ENCODE measurements at regions not wholly inside any gene's neighbourhood (a gene's known extent, or its start where the extent isn't known, plus 50 kb on each side); places are given as distances from the start of the nearest gene placed in this dataset.

DNA sequence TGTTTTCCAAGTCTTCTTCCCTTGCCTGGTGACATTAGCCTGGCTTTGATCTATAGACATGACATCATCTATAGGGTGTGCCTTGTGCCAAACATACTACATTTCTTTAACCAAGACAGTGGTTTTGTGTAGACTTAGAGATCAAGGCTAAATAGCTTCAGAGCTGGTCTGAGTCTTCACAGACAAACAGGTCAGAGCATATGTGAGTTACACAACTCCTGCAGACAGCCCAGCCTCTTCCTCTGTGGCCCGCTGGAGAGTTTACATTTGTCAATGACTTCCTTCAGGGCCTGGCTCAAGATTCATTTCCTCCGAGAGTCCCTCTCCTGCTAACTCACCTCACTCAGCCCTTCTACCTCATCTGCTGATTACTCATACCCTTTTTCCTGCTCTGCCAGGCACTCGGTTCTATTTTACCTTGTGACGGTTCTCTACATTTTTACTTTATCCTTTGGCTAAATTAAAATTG is 73.1 kb upstream of the TANC2 start (continued):
- no peak for TF ChIP-seq OVOL2 (CRISPR knock-in tag; IDR thresholded peaks at IDR 0.05; ENCODE audit: borderline replicate concordance)
- TF ChIP-seq GTF2I (CRISPR knock-in tag; conservative IDR thresholded peaks at IDR 0.05) = no peak
- TF ChIP-seq, protein P1, sequence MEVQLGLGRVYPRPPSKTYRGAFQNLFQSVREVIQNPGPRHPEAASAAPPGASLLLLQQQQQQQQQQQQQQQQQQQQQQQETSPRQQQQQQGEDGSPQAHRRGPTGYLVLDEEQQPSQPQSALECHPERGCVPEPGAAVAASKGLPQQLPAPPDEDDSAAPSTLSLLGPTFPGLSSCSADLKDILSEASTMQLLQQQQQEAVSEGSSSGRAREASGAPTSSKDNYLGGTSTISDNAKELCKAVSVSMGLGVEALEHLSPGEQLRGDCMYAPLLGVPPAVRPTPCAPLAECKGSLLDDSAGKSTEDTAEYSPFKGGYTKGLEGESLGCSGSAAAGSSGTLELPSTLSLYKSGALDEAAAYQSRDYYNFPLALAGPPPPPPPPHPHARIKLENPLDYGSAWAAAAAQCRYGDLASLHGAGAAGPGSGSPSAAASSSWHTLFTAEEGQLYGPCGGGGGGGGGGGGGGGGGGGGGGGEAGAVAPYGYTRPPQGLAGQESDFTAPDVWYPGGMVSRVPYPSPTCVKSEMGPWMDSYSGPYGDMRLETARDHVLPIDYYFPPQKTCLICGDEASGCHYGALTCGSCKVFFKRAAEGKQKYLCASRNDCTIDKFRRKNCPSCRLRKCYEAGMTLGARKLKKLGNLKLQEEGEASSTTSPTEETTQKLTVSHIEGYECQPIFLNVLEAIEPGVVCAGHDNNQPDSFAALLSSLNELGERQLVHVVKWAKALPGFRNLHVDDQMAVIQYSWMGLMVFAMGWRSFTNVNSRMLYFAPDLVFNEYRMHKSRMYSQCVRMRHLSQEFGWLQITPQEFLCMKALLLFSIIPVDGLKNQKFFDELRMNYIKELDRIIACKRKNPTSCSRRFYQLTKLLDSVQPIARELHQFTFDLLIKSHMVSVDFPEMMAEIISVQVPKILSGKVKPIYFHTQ (CRISPR knock-in tag; IDR thresholded peaks at IDR 0.05) = no peak
- no peak for TF ChIP-seq NR1H2 (CRISPR knock-in tag; IDR thresholded peaks at IDR 0.05)
- TF ChIP-seq, protein P2, sequence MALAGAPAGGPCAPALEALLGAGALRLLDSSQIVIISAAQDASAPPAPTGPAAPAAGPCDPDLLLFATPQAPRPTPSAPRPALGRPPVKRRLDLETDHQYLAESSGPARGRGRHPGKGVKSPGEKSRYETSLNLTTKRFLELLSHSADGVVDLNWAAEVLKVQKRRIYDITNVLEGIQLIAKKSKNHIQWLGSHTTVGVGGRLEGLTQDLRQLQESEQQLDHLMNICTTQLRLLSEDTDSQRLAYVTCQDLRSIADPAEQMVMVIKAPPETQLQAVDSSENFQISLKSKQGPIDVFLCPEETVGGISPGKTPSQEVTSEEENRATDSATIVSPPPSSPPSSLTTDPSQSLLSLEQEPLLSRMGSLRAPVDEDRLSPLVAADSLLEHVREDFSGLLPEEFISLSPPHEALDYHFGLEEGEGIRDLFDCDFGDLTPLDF (CRISPR knock-in tag; IDR thresholded peaks at IDR 0.05) = no peak
- TF ChIP-seq, protein P3, sequence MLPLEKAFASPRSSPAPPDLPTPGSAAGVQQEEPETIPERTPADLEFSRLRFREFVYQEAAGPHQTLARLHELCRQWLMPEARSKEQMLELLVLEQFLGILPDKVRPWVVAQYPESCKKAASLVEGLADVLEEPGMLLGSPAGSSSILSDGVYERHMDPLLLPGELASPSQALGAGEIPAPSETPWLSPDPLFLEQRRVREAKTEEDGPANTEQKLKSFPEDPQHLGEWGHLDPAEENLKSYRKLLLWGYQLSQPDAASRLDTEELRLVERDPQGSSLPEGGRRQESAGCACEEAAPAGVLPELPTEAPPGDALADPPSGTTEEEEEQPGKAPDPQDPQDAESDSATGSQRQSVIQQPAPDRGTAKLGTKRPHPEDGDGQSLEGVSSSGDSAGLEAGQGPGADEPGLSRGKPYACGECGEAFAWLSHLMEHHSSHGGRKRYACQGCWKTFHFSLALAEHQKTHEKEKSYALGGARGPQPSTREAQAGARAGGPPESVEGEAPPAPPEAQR (CRISPR knock-in tag; IDR thresholded peaks at IDR 0.05) = no peak
- no peak for TF ChIP-seq CDX4 (CRISPR knock-in tag; IDR thresholded peaks at IDR 0.05; ENCODE audit: borderline replicate concordance)
- TF ChIP-seq ZNF281 (CRISPR knock-in tag; IDR thresholded peaks at IDR 0.05) = no peak

DNA sequence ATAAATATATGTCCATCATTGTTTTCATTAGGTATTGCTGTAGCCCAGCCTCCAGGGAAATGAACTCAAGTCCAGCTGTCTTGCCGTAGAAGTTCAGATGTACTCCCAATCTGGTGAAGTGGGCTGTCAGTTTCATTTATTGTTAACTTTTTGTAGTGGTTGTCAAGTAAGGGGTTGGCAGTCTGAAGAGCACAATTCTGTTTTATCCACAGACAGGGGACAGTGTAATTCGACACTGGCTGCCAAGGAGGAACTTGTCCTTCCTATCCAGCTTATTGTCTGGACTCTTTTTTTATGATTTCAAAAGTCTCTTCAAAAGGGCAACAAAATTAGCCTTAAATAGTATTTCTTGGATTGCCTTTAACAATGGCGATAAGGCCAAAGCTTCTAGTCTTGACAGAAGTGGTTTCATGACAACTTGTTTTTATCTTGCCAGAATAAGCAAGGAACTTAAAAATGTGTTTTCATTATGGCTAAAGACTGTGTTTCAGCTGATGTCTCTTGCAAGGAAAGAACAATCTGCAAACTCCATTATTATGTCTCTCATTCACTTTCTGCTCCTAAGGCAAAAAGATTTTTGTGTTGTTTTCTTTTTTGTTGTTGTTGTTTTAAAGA is 73.9 kb upstream of the TANC2 start:
- Mint-ChIP-seq H3K4me3 (no peak overlapping the region), H3K4me1 (peaks cover 21% of the 10 kb centered on the region), H3K9me3 (peaks cover 8% of the 10 kb centered on the region; the same call in 1 of the 2 replicates), H3K27me3 (ENCODE audit: low read depth) (no peaks in the 10 kb centered on the region), H3K36me3 (no peaks in the 10 kb centered on the region), H3K27ac (no peak overlapping the region; the same call in 1 of the 2 replicates)
- ChIA-PET CTCF (no interaction called here), POLR2A (no interaction called here)
- no peak for DNase-seq (ENCODE audit: low spot score)
- ATAC-seq = no peak
- TF ChIP-seq NR3C1 (CRISPR knock-in tag; conservative IDR thresholded peaks at IDR 0.05; ENCODE audit: low read depth) = no peak
- no peak for TF ChIP-seq CREM (CRISPR knock-in tag; IDR thresholded peaks at IDR 0.05)
- no peak for TF ChIP-seq GABPB1 (CRISPR knock-in tag; IDR thresholded peaks at IDR 0.05)
- TF ChIP-seq KAT7 (CRISPR knock-in tag; IDR thresholded peaks at IDR 0.05; ENCODE audit: borderline replicate concordance) = no peak
- TF ChIP-seq JAZF1 (CRISPR knock-in tag; IDR thresholded peaks at IDR 0.05) = no peak
- TF ChIP-seq, protein P4, sequence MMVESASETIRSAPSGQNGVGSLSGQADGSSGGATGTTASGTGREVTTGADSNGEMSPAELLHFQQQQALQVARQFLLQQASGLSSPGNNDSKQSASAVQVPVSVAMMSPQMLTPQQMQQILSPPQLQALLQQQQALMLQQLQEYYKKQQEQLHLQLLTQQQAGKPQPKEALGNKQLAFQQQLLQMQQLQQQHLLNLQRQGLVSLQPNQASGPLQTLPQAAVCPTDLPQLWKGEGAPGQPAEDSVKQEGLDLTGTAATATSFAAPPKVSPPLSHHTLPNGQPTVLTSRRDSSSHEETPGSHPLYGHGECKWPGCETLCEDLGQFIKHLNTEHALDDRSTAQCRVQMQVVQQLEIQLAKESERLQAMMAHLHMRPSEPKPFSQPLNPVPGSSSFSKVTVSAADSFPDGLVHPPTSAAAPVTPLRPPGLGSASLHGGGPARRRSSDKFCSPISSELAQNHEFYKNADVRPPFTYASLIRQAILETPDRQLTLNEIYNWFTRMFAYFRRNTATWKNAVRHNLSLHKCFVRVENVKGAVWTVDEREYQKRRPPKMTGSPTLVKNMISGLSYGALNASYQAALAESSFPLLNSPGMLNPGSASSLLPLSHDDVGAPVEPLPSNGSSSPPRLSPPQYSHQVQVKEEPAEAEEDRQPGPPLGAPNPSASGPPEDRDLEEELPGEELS (CRISPR knock-in tag; IDR thresholded peaks at IDR 0.05) = no peak
- TF ChIP-seq ZNF281 (CRISPR knock-in tag; IDR thresholded peaks at IDR 0.05) = no peak
- TF ChIP-seq JUN (CRISPR knock-in tag; IDR thresholded peaks at IDR 0.05) = no peak
- TF ChIP-seq, protein P5, sequence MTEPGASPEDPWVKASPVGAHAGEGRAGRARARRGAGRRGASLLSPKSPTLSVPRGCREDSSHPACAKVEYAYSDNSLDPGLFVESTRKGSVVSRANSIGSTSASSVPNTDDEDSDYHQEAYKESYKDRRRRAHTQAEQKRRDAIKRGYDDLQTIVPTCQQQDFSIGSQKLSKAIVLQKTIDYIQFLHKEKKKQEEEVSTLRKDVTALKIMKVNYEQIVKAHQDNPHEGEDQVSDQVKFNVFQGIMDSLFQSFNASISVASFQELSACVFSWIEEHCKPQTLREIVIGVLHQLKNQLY (CRISPR knock-in tag; IDR thresholded peaks at IDR 0.05) = no peak
- TF ChIP-seq ZNF263 (CRISPR knock-in tag; IDR thresholded peaks at IDR 0.05; ENCODE audit: low read depth) = no peak
- no peak for TF ChIP-seq ZNF317 (CRISPR knock-in tag; IDR thresholded peaks at IDR 0.05; ENCODE audit: borderline replicate concordance, low read depth)
